Pancreas (tissue), 10 donors: ENCODE measurements at regions not wholly inside any gene's neighbourhood (a gene's known extent, or its start where the extent isn't known, plus 50 kb on each side); places are given as distances from the start of the nearest gene placed in this dataset.

ENCODE experiments used
- ATAC-seq, 4 donors: fragments of 200-7000 bp; cut with Tn5 transposase; one replicate each; pipeline versions ENCODE4 v1.8.0 to v1.9.1; 2020; ENCODE audit warnings: mild to moderate bottlenecking in 4 of 4, moderate library complexity in 4 of 4
- DNase-seq, 6 donors: peaks; one replicate each; pipeline ENCODE4 v3.0.0-alpha.2; 2020
- FAIRE-seq: peaks from 2 replicates; lab custom pipeline; 2012; peaks lifted over from hg19 to GRCh38; lab: Jason Lieb, UNC
- H3K27ac ChIP-seq, 4 donors: fragments of 200-600 bp; sonication (generic); 1 replicate in 3 of 4; 2 replicates in 1 of 4; pipeline versions ENCODE4 v1.5.0 to v1.8.0; 2020
- H3K27me3 ChIP-seq, 4 donors: fragments of 200-600 bp; one replicate each; pipeline ENCODE4 v1.8.0; 2021
- H3K36me3 ChIP-seq, 3 donors: fragments of 200-600 bp; sonication (generic) in 1 of 3; one replicate each; pipeline versions ENCODE4 v1.5.0 to v1.8.0; 2020 to 2021
- H3K4me1 ChIP-seq, 3 donors: fragments of 200-600 bp; one replicate each; pipeline ENCODE4 v1.8.0; 2021
- H3K4me3 ChIP-seq, 4 donors: fragments of 200-600 bp; sonication (generic) in 2 of 4; one replicate each; pipeline versions ENCODE4 v1.5.0 to v1.8.0; 2020 to 2021
- H3K9me3 ChIP-seq, 4 donors: fragments of 200-600 bp; one replicate each; pipeline ENCODE4 v1.8.0; 2021
- CTCF ChIP-seq, 4 donors: fragments of 200-600 bp; sonication (generic) in 3 of 4; IDR thresholded peaks; one replicate each; pipeline versions ENCODE4 v1.5.0 to v1.8.0; 2021; ENCODE audit warnings: antibody characterized with exemption in 4 of 4
- WGBS, 2 donors: extraction: QIAGEN DNeasy Blood & Tissue Kit; methylation state at CpG; one replicate each; pipeline ENCODE4 v1.1.7; 2013; 5-methylcytosine and 5-hydroxymethylcytosine counted together
- intact Hi-C, 3 donors: fragments of 100-400 bp; cut with DNase I; formaldehyde crosslinking; loops; one replicate each; pipeline versions ENCODE4 v1.11.1 to v1.14.2; 2022
- donor health status: healthy with polysubstance abuse.
- donor health status: DM: no; HTN: no; CAD: no; lungs with moderate emphysema.
- donor health status: DM: no; HTN: no; CAD: no.
- donor health status: control.
- donor health status: control.
- donor health status: Bipolar disorder and iron deficiency.
- donor health status: DM: yes; HTN: yes; CAD: no.
- donor health status: DM: no; HTN: no; CAD: no.
- donor health status: DM: no; HTN: no; CAD: no.
- donor health status: DM: yes; HTN: yes; CAD: no.

- intact Hi-C loops: no loop called here
- 84 to 88% methylated on average over 3 of the region's 3 CpGs for WGBS, 2 donors
- Histone ChIP-seq H3K36me3 (no peaks in the 10 kb centered on the region), H3K27me3 (no peaks in the 10 kb centered on the region), H3K27ac (no peak overlapping the region), H3K4me1 (no peaks in the 10 kb centered on the region), H3K4me3 (no peak overlapping the region), H3K9me3 (no peaks in the 10 kb centered on the region)
- TF ChIP-seq CTCF (IDR thresholded peaks at IDR 0.05): no peak
- DNase-seq (no peak), FAIRE-seq (no peak), ATAC-seq (no peak)
Observed at GRCh38 chr4:162957521-162958143, 209.1 kb downstream of the NAF1 start.

- H3K36me3 ChIP-seq: no peaks in the 10 kb centered on the region
- ATAC-seq: no peak
- TF ChIP-seq CTCF (IDR thresholded peaks at IDR 0.05): no peak
- no peaks in the 10 kb centered on the region for H3K9me3 ChIP-seq
- H3K4me1 ChIP-seq: no peaks in the 10 kb centered on the region
- intact Hi-C loops: no loop called here
- 57 to 58% methylated on average over 2 of the region's 2 CpGs for WGBS, 2 donors
- H3K4me3 ChIP-seq: no peak overlapping the region
- no peaks in the 10 kb centered on the region for H3K27me3 ChIP-seq
- no peak overlapping the region for H3K27ac ChIP-seq
- FAIRE-seq: no peak
- DNase-seq: no peak
Observed at GRCh38 chr4:162954976-162955375, 211.7 kb downstream of the NAF1 start.

- DNase-seq: no peak
- H3K27ac ChIP-seq: no peak overlapping the region
- H3K9me3 ChIP-seq: no peaks in the 10 kb centered on the region
- 53 to 67% methylated on average over 3 of the region's 3 CpGs for WGBS, 2 donors
- no peaks in the 10 kb centered on the region for H3K27me3 ChIP-seq
- intact Hi-C loops: no loop called here
- no peak overlapping the region for H3K4me3 ChIP-seq
- ATAC-seq: no peak
- no peak for TF ChIP-seq CTCF (IDR thresholded peaks at IDR 0.05)
- no peak for FAIRE-seq
- H3K4me1 ChIP-seq: no peaks in the 10 kb centered on the region
- no peaks in the 10 kb centered on the region for H3K36me3 ChIP-seq
Observed at GRCh38 chr4:162952232-162952631, 214.5 kb downstream of the NAF1 start.

GRCh38 chr4:162945713-162946112 is 221.0 kb downstream of the NAF1 start:
- intact Hi-C loops: no loop called here
- H3K4me3 ChIP-seq: no peak overlapping the region
- no peaks in the 10 kb centered on the region for H3K27me3 ChIP-seq
- H3K36me3 ChIP-seq: no peaks in the 10 kb centered on the region
- H3K4me1 ChIP-seq: no peaks in the 10 kb centered on the region
- DNase-seq: no peak
- FAIRE-seq: no peak
- no peak for ATAC-seq
- no peak for TF ChIP-seq CTCF (IDR thresholded peaks at IDR 0.05)
- no peaks in the 10 kb centered on the region for H3K9me3 ChIP-seq
- no peak overlapping the region for H3K27ac ChIP-seq

GRCh38 chr4:162943263-162943662 is 223.4 kb downstream of the NAF1 start:
- no peaks in the 10 kb centered on the region for H3K9me3 ChIP-seq
- FAIRE-seq (no peak), DNase-seq (no peak), ATAC-seq (no peak)
- no peaks in the 10 kb centered on the region for H3K4me1 ChIP-seq
- intact Hi-C loops: no loop called here
- no peak for TF ChIP-seq CTCF (IDR thresholded peaks at IDR 0.05)
- no peaks in the 10 kb centered on the region for H3K27me3 ChIP-seq
- no peak overlapping the region for H3K27ac ChIP-seq
- no peaks in the 10 kb centered on the region for H3K36me3 ChIP-seq
- 0 to 79% methylated on average over 1 of the region's 1 CpG for WGBS, 2 donors
- no peak overlapping the region for H3K4me3 ChIP-seq
